GM21423 (cell line): ENCODE measurements at regions not wholly inside any gene's neighbourhood (a gene's known extent, or its start where the extent isn't known, plus 50 kb on each side); places are given as distances from the start of the nearest gene placed in this dataset.

Experiments
- ATAC-seq: cut with Tn5 transposase; IDR thresholded peaks from one replicate; pipeline ENCODE4 v1.9.1; 2021; ENCODE audit warnings: mild to moderate bottlenecking, moderate library complexity; ENCODE audit not compliant: unreplicated experiment

DNA sequence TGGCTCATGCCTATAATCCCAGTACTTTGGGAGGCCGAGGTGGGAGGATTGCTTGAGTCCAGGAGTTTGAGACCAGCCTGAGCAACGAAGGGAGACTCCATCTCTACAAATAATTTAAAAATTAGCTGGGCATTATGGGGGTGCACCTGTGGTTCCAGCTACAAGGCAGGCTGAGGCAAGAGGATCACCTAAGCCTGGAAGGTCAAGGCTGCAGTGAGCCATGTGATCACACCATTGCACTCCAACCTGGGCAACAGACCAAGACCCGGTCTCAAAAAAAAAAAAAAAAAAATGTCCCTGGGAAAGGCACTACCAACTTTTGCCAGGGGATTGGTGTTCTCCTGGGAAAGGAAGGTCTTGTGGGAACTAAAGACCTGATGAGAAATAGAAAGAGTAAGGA lies 134.2 kb upstream of the AUTS2 start:
- no peak for ATAC-seq

DNA sequence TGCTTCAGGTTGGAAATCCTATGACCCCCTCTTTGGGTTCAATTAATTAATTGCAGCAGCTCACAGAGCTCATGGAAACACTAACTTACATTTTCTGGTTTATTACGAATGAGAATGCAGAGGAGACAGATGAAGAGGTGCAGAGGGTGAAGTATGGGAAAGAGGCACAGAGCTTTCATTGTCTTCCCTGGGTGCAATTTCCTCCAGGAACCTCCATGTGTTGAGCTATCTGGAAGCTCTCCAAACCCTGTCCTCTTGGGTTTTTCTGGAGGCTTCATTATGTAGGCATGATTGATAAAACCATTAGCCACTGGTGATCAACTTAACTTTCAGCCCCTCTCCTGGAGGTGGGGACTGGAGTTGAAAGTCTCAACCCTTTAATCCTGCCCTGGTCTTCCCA lies 133.0 kb upstream of the AUTS2 start:
- ATAC-seq, result no peak

DNA sequence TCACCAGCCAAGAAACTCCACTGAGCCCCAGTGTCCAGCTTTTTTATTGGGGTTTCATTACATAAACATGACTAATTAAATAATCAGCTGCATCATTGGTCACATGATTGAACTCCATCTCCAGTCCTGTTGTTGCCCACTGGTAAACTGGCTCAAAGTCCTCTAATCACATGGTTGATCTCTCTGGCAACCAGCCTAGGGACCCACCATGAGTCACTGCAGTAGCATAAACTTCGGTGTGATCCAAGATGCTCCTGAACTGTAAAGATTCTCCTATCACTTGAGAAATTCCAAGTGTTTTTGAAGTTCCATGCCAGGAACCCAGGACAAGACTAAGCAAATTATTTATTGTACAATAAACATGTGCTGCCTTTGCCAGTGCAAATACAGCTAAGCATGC lies 130.4 kb upstream of the AUTS2 start:
- no peak for ATAC-seq

GRCh38 chr7:69476416-69476815 lies 121.9 kb upstream of the AUTS2 start:
- no peak for ATAC-seq

DNA sequence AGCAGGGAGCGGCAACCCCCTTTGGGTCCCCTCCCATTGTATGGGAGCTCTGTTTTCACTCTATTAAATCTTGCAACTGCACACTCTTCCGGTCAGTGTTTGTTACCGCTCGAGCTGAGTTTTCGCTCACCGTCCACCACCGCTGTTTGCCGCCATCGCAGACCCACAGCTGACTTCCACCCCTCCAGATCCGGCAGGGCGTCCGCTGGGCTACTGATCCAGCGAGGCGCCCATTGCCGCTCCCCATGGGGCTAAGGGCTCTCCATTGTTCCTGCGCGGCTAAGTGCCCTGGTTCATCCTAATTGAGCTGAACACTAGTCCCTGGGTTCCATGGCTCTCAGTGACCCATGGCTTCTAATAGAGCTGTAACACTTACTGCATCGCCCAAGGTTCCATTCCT lies 115.6 kb upstream of the AUTS2 start:
- ATAC-seq, result no peak

DNA sequence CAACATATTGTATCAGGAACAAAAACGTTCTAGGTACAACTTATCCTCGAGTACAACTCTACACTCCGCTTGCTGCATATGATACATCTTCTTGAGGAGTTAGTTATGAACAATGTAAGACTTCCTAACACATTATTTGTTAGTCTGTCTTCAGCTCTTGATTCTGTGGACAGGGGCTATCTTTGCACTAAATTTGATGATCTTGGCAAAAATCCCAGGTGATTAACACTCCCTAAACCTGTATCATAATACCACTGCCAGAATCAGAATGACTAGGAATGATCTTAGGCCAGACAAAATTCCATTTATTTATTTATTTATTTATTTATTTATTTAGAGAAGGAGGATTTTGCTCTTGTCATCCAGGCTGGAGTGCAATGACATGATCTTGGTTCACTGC lies 108.7 kb upstream of the AUTS2 start:
- ATAC-seq, result no peak

GRCh38 chr7:69498671-69499070 lies 99.6 kb upstream of the AUTS2 start:
- ATAC-seq, result no peak

- no peak for ATAC-seq
Measured at GRCh38 chr7:69502358-69502757, 95.9 kb upstream of the AUTS2 start.

- ATAC-seq, result no peak
Measured at GRCh38 chr7:69504733-69505420, 93.4 kb upstream of the AUTS2 start.

GRCh38 chr7:69508736-69509135 lies 89.5 kb upstream of the AUTS2 start:
- ATAC-seq, result no peak

GRCh38 chr7:69510114-69510513 lies 88.2 kb upstream of the AUTS2 start:
- ATAC-seq, result no peak

DNA sequence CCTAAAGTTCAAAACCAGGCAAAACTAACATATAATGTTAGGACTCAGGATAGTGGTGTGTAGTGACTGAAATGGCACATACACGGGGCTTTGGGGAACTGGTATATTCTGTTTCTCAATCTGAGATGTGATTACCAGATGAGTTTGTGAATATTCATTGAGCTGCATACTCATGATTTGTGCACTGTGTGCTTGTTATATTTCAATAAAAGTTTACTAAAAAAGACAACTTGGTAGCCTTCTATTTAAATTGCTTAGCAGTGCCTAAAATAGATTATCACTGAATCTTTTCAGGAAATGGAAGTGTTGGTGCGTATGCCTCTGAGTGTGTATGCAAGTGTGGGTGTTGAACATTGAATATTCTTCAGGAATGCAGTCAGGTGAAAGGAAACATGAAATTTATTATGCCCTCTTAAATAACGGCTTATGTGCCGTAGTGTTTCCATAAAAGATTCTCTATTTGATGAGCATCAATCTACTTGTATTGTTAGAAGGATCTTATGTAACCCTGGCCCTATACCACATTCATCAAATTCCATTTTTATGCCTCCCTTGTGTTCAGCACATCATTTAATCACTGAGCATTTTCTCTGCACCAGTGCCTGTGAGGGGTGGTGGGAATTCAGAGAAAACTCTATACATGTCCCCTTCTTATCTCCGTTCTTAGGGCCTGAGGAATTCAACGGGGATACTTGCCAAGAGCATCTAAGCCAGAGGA lies 82.6 kb upstream of the AUTS2 start:
- ATAC-seq, result no peak

- no peak for ATAC-seq
Measured at GRCh38 chr7:69516238-69516820, 81.9 kb upstream of the AUTS2 start.

- ATAC-seq, result no peak
Measured at GRCh38 chr7:69517985-69518704, 80.1 kb upstream of the AUTS2 start.

DNA sequence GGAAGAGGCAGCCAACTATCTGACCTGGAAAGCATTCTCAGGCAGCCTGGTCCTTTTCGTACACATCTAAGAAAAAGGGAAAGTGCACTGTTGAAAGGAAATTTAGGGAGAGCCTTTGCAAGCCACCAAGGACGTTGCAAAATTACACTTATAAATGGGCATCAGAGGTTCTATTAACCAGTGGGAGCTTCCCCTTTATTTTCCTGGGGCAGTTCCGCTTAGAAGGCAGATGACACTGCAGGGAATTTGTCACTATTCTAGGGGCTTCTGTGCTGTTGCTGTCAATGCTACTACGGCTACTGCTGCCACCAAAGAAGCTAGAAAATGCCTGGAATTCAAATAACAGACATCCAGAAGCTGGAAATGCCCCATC lies 79.6 kb upstream of the AUTS2 start:
- ATAC-seq, result no peak

DNA sequence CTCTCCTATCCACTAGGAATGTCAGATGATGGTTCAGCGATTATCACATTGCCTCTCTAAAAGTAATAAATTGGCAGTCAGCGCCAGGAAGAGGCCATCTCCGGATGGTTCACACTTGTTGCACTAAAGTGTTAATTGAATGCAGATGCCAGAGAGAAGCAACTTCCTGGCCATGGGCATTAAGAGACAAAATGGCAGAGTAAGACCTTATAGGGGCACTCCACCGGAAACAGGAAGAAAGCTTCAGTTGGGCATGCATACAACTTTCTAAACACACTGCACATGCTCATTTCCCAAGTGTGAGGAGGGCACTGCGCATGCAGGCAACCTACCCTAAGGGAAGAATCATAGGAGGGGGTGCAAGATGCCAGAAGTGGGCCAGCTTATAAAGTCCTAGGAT lies 71.7 kb upstream of the AUTS2 start:
- ATAC-seq, result no peak

- no peak for ATAC-seq
Measured at GRCh38 chr7:69527706-69528105, 70.6 kb upstream of the AUTS2 start.

- no peak for ATAC-seq
Measured at GRCh38 chr7:69531050-69531449, 67.2 kb upstream of the AUTS2 start.

DNA sequence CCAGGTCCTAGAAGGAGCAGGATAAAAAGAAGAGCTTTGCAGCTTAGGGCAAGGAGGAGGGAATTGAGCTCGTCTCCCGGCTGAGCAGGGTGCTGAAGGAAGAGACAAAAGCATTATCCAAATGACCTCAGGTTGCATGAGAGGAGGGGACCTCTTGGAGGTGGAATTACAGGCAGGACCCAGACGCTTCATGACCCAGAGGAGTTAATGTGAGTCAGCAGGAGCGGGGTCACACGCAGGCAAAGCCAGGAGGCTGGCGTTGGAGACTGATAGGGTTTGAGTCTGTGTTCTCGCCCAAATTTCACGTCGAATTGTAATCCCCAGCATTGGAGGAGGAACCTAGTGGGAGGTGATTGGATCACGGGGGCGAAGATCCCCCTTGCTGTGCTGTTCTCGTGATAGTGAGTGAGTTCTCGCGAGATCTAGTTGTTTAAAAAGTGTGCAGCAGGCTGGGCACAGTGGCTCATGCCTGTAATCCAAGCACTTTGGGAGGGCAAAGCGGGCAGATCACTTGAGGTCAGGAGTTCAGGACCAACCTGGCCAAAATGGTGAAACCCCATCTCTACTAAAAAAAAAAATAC lies 63.7 kb upstream of the AUTS2 start:
- ATAC-seq, result no peak

- ATAC-seq, result no peak
Measured at GRCh38 chr7:69537691-69538090, 60.6 kb upstream of the AUTS2 start.

DNA sequence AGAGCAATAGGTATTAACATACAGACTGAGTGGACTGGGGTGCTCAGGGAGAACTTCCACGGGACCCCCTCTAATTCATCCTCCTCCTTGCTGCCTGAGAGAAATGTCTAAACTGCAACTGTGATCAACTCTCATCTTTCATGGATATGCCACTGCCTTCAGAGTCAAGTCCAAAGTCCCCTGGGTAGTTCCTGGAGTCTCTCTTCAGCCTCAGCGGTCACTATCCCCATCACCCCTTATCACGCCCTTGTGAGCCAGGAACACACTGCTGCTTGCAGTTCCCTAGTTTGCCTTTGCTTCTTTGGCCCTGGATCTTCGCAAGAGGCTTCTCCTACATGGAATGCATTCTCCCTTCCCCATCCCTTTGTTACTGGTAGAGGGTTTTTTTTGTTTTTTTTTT lies 58.7 kb upstream of the AUTS2 start:
- no peak for ATAC-seq
